ENCODE measurements at regions not wholly inside any gene's neighbourhood (a gene's known extent, or its start where the extent isn't known, plus 50 kb on each side); places are given as distances from the start of the nearest gene placed in this dataset.

DNA sequence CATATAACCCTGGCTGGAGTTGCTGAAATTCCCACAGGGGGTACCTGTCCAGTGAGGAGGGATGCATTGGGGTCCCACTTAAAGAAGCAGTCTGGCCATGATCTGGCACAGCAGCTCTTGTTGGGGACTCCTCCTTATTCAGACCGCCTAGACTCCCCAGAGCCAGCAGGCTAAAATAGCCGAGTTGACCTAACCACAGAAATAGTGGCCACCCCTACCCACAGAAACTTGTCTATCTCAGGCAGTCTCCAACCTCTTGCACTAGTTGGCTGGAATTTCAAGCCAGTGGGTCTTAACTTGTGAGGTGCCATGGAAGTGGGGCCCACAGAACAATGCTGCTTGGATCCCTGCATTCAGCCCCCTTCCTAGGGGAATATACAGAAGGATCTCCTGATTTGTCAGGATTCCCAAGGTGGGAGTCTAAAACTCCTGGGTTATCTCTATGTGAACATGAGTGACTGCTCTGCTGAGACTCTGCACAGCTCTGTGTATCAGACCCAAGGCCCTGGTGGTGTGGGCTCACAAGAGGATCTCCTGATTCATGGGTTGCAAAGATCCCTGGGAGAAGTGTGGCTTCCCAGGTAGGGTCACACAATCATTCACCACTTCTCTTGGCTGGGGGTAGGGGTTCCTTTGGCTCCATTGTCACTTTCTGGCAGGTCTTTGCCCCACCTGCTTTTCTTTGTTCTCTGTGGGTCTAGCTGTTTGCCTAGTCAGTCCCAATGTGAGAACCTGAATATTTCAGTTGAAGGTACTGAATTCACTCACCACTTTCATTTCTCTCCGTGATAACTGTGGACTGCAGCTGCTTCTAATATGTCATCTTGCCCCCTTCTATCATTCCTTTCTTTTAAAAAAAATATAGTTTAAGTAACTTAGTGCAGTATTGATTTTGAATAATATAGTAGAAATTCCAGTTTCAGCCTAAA lies 65.5 kb upstream of the CLVS2 start:
- no peak for TF ChIP-seq TCF4 (CRISPR knock-in tag; IDR thresholded peaks at IDR 0.05; ENCODE audit: borderline replicate concordance)
- TF ChIP-seq ZFP30 (CRISPR knock-in tag; IDR thresholded peaks at IDR 0.05) = no peak
- TF ChIP-seq SNAI2 (CRISPR knock-in tag; IDR thresholded peaks at IDR 0.05) = no peak
- no peak for TF ChIP-seq ZC3H10 (CRISPR knock-in tag; IDR thresholded peaks at IDR 0.05)
- TF ChIP-seq ZNF565 (CRISPR knock-in tag; conservative IDR thresholded peaks at IDR 0.05; ENCODE audit: low read depth) = no peak
- TF ChIP-seq TOX (CRISPR knock-in tag; IDR thresholded peaks at IDR 0.05; ENCODE audit: borderline replicate concordance) = no peak
- no peak for TF ChIP-seq ZFP3 (CRISPR knock-in tag; IDR thresholded peaks at IDR 0.05)
- TF ChIP-seq CSDC2 (CRISPR knock-in tag; IDR thresholded peaks at IDR 0.05) = no peak
